ENCODE measurements at regions not wholly inside any gene's neighbourhood (a gene's known extent, or its start where the extent isn't known, plus 50 kb on each side); places are given as distances from the start of the nearest gene placed in this dataset.
"Not testable (repeated sequence)": the region's sequence is repeated elsewhere in the genome, so short reads cannot be mapped to it uniquely, and the experiment has no call there.

DNA sequence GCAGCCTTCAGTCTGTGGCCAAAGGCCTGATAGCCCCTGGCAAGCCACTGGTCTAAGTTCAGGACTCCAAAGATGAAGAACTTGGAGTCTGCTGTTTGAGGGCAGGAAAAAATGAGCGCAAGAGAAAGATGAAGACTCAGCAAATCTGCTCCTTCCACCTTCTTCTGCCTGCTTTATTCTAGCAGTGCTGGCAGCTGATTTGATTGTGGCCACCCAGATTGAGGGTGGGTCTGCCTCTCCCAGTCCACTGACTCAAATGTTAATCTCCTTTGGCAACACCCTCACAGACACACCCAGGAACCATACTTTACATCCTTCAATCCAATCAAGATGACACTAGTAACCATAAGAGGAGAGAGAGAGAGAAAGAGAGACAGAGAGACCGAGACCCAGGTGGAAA lies 127.6 kb downstream of the UTP18 start:
- no peak for DNase-seq (ENCODE audit: low spot score)

DNA sequence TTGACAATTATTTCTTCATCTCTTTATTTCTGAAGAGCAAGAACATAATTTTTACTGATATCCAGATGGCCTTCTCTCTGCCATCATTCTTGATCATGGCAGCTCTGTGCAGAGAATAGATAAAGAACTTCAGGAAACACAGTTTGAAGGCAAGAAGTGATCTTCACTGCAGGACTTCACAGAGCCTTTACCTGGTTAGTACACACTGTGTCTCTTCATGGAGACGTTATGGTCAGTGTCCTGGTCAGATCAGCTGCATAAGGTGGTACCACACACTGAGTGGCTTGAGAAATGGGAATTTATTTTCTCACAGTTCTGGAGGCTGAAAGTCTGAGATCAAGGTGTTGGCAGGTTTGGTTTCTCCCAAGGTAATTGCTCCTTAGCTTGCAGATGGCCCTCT lies 129.5 kb downstream of the UTP18 start:
- no peak for DNase-seq (ENCODE audit: low spot score)

DNA sequence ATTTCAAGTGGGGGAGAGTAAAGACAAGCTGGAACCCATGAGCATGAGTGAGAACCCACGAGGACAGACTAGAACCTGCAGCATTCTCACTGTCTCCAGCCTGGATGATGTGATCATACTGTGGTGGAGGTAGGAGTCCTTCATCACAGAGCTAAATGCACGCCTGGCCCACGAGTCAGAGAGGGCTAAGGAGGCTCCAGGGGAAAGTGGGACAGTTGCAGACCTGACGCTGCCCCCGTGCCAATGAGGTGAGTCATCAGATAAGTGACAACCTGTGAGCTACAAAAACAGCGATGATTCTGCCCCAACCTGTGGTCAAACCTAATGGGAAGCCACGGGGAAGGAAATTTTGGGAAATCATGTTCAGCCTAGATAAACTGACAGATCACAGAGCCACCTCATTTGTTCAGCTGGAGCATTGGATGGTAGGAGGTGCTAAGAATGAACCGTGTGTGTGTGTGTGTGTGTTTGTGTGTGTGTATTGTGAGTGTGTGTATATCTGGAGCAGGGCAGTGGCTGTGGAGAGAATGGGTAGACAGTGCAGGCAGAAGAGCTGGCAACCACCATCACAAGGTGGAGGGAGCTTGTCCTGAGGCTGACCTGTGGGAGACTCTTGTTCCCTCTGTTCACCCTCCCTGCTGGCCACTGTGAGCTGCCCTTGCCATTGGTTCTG lies 131.8 kb downstream of the UTP18 start:
- DNase-seq (ENCODE audit: low spot score), result no peak

DNA sequence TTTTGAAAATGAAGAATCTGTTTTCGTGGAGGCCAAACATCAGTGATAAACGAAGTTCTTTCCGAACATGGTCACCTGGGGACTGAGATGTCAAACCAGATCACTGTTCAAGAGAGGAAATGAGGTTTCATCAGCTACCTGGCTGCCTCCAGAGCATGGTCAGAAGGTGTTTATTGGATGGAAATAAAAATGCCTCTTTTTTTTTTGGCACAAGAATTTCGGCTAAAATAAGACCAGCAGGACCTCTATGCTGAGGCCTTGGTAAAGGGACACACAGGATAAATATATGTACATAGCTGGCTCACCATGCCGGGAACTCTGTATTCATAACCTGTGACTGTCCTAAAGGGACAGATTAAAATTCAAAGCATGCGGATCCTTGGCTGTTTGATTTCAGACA lies 135.3 kb downstream of the UTP18 start:
- DNase-seq (ENCODE audit: low spot score), result no peak

DNA sequence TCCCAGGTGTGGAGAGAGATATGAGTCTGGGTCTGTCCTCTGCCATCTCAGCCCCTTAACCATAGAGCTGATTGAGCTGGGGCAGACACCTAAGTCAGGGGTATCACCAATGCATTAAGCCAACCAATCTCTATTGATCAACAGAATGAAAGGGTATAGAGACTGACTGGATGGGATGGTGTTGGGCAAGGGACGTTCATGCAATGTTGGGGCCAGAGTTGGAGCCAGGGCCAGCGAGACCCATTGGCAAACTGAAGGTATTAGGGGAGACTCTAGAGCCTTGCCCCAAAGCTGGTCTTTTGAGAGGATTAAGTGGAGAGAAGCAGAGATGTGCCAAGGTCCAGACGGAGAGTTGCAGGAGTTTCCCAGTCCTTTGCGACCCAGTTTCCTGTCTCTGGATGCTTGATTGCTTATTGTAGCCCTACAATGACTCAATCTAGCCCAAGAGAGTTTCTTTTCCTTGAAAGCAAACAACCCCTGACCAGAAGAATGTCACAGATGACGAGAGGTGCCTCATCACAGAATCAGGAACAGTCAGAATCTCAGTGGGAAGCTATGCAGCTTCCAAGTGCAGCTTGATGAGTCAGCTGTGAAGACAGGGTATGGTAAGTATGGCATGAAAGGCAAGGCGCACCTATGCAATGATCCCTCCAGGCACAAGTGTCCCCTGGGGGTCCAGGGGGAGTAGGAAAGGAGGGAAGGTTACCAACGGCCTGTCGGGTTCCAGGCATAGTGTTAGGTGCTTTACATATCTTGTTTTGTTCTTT lies 137.2 kb downstream of the UTP18 start:
- no peak for DNase-seq (ENCODE audit: low spot score)

DNA sequence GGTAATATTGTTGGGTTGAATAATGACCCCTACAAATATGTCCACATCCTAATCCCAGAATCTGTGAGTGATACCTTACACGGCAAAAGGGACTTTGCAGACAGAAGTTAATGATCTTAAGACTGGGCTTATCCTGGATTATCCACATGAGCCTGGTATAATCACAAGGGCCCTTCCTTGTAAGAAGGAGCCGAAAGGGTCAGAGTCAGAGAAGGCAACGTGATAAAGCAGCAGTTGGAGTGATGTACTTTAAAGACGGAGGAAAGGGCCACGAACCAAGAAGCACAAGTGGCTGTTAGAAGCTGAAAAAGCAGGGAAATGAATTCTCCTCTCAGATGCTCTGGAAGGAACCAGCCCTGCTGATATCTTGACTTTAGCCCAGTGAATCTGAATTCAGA lies 137.8 kb downstream of the UTP18 start:
- no peak for DNase-seq (ENCODE audit: low spot score)

DNA sequence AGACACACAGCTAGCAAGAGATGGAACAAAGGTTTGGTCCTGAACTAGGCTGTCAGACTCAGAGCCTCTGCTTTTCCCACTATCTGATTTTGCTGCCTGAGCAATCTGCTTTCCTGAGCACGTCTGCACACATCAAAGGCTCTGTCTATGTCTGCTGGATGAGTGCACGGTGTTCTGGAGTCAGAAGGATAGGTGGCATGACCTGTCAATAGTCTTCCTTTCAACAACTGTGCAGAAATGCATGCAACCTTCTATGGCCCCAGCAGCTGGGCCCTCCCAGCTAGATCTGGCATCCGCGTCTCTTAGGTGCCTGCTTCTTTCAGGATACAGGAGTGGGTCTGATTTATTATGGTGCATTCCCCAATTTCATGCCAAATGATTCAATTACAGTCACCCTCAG lies 138.3 kb downstream of the UTP18 start:
- DNase-seq (ENCODE audit: low spot score), result no peak

DNA sequence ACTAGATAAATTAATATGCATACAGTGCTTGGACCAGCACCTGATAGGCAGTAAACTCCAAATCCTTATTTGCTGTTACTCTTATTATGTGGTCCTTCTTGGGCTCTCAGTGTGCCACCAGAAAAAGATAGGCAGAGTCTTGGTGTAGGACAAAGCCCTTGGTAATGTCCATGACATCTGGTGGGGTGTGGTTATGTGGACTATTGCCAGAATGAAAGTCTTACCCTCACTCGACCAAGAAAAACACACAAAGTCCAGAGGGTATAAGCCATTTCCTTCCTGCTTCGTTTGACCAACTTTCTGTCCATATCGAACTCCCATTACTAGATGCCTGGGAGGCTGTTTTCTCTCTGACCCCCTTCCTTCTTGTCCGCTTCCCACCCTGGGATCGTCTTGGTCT lies 140.9 kb downstream of the UTP18 start:
- DNase-seq (ENCODE audit: low spot score), result no peak

DNA sequence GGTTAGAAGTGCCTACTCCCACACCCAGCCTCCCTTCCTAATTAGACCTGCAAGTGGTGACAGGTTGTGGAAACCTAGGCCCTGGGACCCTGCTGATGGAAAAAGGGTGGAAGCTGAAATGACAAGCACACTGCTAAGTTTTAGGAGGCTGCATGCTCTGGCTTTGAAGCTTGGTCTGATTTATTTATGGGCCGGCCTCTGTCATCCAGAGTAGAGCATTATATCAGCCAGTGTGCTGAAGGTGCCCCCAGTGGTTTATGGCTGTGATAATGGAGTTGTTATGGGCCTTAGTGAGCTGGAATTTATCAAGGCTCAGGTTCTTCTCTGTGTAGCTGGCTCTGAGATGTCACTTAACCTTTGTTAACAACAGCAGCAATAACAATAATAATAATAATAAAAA lies 142.6 kb downstream of the UTP18 start:
- no peak for DNase-seq (ENCODE audit: low spot score)

DNA sequence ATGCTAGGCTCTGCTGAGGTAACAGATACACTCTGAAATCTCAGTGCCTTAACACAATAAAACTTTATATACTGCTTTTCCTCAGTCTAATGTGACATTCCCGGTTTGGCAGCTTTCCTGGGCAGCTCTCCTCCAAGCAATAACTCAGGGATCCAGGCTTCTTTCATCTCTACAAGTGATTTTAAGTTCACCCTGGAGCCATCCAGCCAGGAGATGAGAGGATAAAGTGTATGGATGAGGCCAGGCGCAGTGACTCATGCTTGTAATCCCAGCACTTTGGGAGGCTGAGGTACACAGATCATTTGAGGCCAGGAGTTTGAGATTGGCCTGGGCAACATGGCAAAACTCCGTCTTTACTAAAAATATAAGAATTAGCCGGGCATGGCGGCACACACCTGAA lies 147.2 kb downstream of the UTP18 start:
- no peak for DNase-seq (ENCODE audit: low spot score)

DNA sequence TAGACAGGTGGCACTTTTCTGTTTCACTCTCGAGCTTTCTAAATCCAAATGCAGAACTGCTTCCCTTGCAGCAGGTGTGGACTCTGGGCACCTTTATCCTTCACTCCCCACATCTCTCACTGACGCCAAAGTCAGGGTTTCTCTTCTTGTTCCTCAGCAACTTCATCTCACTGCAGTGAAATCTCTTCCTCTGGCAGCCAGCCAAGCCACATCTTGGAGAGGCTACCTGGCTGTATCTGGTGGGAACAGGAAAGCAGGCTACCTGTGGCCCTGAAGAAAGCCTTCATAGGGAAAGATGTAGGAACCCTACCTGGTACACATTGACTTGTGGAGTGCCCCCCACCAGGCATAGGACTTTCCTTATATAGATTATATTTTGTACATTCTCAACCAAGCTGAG lies 159.1 kb downstream of the UTP18 start:
- no peak for DNase-seq (ENCODE audit: low spot score)

DNA sequence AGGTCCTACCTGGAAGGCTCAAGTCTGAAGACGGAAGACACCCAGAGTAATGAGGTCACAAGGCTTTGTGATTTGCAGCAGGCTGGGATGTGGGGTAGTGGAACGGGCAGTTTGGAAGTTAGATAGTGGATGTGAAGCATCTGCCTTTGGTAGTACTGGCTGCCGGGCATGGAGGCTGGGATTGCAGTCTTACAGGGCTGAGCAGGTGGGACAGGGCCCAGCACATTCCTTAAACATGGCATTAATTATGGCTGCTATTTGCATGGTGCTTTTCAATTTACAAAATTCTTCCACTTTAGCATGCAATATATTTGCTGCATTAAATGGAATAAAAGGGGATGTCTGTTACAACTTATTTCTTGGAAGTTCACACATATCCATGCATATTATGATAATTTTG lies 161.2 kb downstream of the UTP18 start:
- no peak for DNase-seq (ENCODE audit: low spot score)

DNA sequence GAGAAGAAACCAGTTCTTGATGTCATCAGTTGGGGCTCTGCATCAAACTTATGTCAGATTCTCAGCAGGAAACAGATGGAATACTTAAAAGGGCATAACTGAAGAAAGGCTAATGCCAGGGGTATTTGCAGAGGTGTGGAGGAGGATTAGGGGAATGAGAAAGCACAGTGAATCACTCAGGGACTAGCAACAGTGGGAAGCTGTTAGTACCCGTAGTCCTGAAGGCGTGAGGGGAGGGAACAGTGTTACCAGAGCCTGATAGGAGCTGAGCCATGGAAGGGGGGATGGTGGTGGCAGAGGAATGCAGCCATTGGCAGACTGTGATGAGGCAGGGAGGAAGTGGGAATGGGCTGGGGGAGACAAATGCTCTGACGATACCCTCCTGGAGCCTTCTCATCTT lies 162.3 kb downstream of the UTP18 start:
- DNase-seq (ENCODE audit: low spot score), result no peak

DNA sequence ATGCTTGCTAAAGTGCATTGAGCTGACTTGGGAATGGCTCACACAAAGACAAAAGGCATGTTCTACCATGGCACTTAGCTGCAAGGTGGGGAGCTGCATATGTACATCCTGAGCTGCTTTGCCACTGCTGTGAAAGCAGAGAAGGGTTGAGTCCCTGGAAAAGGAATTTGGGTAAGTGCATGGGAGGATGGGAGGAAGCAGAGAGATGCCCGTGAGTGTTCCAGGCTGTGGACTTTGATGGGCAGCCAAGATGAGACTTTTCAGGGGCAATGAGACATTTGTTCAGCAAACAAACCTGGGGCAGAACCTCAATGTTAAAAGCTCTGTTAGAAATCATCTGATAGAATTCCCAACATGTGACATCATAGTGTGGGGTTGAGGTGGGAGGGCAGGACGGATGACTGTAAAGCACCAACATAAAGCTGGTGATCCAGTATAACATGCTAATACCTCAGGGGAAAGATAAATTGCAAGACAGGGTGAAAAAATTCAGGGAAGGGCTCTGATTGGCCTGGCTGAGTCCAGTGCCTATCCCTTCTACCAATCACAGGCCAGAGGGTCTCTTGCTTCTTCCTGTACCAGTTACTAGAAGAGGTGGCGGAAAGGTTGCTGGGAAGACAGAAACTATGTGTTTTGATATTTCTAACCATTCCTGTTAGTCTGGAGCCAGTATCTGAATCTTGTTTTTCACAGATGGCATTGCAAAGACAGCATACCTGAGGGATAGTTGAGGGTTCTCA lies 163.2 kb downstream of the UTP18 start:
- no peak for DNase-seq (ENCODE audit: low spot score)

DNA sequence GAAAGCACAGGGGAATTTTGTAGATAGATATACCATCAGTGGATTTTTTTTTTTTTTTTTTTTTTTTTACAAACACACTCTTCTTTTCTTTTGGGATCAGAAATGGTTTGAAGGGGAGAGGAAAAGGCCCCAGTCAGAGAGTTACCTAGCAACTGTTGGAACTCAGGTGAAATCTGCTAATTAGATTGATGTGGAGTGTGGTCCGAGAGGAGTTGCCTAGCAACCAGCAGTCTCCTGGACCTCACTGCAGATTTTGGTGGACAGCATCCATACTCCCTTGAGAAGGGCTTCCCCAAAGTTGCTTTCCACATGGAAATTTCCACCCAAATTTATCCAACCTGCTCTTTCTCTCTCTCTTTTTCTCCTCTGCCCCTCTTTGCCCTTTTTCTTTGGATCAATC lies 165.4 kb downstream of the UTP18 start:
- no peak for DNase-seq (ENCODE audit: low spot score)

DNA sequence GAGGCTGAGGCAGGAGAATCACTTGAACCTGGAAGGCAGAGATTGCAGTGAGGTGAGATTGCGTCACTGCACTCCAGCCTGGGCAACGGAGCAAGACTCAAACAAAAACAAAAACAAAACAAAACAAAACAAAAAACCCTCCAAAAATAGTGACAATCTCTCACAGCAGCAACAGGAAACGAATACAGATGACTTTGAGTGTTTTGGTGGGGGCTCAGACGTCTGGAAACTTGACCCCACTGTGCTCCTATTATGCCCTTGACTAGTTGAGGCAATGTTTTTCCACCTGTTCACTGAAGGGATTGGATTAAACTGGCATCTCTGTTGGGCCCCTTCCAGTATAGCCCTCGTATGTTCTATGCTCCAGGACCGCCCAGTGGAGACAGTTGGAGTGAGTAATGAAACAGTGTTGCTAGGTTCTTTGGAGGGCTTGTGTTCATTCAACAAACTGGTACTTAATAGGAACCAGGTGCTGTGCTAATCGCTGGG lies 167.0 kb downstream of the UTP18 start:
- no peak for DNase-seq (ENCODE audit: low spot score)

DNA sequence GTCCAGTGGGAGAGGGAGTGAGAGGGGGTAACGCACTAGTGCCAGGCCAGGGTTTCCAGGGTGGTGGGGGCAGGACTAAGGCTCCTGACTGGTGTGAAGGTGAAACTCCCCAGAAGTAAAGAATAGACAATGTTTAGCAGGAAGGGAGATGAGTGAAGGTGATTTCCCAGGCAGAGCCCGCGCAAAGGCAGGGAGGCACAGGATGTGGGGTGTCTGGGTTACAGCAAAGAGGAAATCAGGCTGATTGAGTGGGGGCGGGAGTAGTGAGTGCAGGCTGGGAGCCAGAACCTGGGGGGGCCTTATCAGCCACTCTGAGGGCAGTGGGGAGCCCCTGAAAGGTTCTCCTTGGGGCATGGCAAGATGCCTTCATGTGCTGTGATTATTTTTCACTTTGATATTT lies 167.5 kb downstream of the UTP18 start:
- no peak for DNase-seq (ENCODE audit: low spot score)

DNA sequence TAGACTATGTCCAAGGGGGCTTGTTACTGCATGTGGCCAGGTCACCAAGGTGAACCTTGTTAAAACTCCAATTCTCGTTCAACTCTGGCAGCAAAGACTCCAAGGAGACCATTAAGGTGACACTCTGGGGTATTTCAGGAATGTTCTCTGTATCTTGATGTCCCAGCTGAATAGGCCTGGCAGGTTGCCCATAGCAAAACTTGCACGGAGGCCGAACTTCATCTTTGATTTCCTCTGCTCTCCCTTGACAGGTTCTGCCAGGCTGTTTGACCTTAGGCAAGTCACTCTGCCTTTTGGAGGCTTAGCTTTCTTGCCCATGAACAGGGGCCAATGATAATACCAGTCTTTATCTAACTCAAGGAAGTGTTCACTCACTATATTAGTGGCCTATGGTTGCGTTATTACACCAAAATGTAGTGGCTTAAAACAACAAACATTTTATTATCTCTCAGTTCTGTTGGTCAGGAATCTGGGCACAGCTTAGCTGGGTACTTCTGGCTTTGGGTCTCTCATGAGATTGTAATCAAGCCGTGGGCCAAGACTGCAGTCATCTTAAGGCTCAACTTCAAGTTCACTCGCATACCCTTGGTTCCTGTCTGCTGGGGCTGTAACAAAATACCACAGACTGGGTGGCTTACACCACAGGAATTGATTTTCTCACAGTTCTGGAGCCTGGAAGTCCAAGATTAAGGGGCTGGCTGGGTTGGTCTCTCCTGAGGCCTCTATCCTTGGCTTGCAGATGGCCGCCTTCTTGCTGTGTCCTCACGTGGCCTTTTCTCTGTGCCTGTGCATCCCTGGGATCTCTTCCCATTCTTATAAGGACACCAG lies 168.5 kb downstream of the UTP18 start:
- no peak for DNase-seq (ENCODE audit: low spot score)

DNA sequence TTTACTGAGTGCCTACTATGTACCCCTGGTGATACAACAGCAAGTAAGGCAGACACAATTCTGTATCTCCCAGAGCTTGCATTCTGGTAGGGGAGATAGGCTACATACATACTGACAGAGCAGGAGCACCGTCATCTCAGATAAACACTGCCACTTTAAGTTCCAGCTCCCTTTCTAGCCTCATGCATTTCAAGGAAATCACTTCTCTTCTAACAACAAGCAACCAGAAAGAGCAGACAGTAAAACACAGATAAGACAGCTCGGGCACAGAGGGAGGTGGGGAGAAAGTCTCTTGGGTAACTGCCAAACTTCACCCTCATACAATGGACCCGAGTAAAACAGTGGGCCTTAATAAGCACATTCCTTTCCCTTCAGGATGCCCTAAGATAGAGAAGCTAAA lies 169.6 kb downstream of the UTP18 start:
- DNase-seq (ENCODE audit: low spot score), result not testable (repeated sequence)

DNA sequence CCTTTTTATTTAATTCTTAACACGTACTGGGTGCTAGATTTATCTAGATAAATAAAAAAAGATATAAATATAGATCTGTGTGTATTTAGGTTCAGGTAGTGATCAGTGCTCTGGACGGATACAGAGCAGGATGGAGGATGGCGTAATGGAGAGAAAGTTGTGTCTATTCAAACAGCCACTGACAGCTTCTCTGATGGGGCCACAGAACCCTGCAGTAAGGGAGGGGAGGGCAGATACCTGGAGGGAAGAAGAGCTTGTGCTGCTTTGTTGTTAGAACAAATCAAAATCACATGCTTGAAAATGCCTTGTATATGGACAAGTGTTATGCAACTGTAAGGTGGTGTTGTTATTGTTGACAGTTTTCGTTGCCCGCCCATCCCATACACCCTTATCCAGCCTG lies 170.2 kb downstream of the UTP18 start:
- no peak for DNase-seq (ENCODE audit: low spot score)

DNA sequence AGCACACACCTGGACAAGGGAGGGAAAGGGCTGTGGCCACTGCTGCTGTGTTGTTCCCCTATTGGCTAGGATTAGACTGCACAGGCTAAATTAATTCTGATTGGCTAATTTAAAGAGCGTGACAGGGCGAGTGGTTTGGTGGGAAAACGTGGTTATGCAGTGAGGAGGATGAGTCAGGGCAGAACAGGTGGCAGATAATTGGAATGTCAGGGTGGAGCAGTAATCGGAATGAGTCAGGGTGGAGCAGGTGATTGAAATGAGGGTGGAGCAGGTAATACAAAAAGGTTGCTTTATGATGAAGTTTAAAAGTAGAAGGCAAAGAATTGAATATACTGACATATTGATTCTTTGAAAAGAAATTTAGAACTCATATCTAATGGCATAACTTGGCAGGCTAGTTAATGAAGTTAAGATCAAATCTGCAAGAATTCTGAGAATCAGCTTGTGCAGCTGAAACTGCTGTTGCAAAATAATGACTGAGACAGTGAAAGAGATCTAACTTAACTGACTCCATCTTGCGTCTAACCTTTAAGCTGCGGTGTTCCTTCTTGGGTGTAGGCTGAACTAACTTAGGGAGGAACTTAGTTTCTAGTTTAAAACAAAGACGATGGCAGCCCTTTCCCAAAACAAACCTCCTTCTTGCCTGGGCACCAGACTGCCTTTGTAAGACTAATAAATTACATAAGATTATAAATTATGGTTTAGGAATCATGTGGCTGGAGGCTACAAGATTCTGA lies 174.3 kb downstream of the UTP18 start:
- DNase-seq (ENCODE audit: low spot score), result no peak

Measured in mesenteric fat pad (tissue), 1 donor.